ENCODE measurements at regions not wholly inside any gene's neighbourhood (a gene's known extent, or its start where the extent isn't known, plus 50 kb on each side); places are given as distances from the start of the nearest gene placed in this dataset.

GRCh38 chr1:4362314-4363044 lies 291.9 kb upstream of the AJAP1 start:
- DNase-seq (ENCODE audit: low read depth): peak; percentile 10

GRCh38 chr1:4366091-4366490 lies 288.3 kb upstream of the AJAP1 start:
- DNase-seq (ENCODE audit: low read depth): no peak

- DNase-seq (ENCODE audit: low read depth): no peak
Observed at GRCh38 chr1:4367230-4367777, 287.1 kb upstream of the AJAP1 start.

DNA sequence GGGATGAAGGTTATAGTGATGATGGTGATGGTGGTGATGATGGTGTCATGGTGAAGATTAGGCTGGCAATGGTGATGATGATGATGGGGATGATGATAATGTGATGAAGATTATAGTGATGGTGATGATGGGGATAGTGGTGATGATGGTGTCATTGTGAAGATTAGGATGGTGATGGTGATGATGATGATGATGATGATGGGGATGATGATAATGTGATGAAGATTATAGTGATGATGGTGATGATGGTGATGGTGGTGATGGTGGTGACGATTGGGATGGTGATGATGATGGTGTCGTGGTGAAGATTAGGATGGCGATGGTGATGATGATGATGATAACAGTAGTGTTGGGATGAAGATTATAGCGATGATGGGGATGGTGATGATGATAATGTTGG lies 285.1 kb upstream of the AJAP1 start:
- no peak for DNase-seq (ENCODE audit: low read depth)

GRCh38 chr1:4371849-4372248 lies 282.6 kb upstream of the AJAP1 start:
- DNase-seq (ENCODE audit: low read depth): no peak

DNA sequence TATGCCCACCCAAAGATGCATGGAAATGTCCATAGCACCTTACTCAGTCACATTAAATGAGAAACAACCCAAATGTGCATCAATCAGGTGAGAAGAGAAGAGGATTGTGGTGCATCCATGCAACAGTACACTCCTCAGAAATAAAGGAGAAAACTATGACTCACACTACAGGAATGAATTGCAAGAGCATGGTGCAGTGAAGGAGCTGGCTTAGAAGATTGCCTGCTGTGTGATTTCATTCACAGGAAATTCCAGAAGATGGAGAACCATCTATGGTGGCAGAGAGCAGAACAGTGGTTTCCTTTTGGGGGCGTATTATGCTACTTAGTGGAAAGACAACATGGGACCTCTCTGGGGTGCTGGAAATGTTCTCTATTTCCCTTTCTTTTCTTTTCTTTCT lies 278.6 kb upstream of the AJAP1 start:
- peak; percentile 90 for DNase-seq (ENCODE audit: low read depth)

GRCh38 chr1:4379451-4380175 lies 274.8 kb upstream of the AJAP1 start:
- DNase-seq (ENCODE audit: low read depth): peak; percentile 72

GRCh38 chr1:4380564-4381168 lies 273.7 kb upstream of the AJAP1 start:
- peak; percentile 98 for DNase-seq (ENCODE audit: low read depth)

- peak; percentile 33 for DNase-seq (ENCODE audit: low read depth)
Observed at GRCh38 chr1:4393191-4393590, 261.2 kb upstream of the AJAP1 start.

- no peak for DNase-seq (ENCODE audit: low read depth)
Observed at GRCh38 chr1:4394366-4394765, 260.0 kb upstream of the AJAP1 start.

GRCh38 chr1:4395158-4395557 lies 259.3 kb upstream of the AJAP1 start:
- peak; percentile 86 for DNase-seq (ENCODE audit: low read depth)

- no peak for DNase-seq (ENCODE audit: low read depth)
Observed at GRCh38 chr1:4395676-4396075, 258.7 kb upstream of the AJAP1 start.

DNA sequence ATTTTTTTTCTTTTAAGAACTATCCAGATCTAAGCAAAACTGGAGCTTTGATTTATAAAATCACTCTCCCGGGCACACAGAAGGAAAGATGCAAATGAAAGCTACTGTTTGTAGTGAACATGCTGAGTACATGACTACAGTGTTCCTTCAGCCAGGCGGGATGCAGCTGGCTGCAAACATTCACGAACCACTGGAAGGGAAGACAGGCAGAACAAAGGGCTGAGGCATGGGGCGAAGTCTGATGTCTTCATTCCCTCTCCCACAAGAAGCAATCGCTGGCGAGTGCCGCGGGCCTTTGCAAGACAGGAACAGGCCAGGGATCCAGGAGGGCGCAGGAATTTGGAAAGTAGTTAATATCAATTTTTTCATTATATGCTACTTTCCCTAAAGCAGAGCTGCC lies 257.9 kb upstream of the AJAP1 start:
- DNase-seq (ENCODE audit: low read depth): no peak

GRCh38 chr1:4397196-4397595 lies 257.2 kb upstream of the AJAP1 start:
- peak; percentile 55 for DNase-seq (ENCODE audit: low read depth)

GRCh38 chr1:4402032-4402431 lies 252.4 kb upstream of the AJAP1 start:
- no peak for DNase-seq (ENCODE audit: low read depth)

GRCh38 chr1:4404854-4405590 lies 249.4 kb upstream of the AJAP1 start:
- DNase-seq (ENCODE audit: low read depth): no peak

DNA sequence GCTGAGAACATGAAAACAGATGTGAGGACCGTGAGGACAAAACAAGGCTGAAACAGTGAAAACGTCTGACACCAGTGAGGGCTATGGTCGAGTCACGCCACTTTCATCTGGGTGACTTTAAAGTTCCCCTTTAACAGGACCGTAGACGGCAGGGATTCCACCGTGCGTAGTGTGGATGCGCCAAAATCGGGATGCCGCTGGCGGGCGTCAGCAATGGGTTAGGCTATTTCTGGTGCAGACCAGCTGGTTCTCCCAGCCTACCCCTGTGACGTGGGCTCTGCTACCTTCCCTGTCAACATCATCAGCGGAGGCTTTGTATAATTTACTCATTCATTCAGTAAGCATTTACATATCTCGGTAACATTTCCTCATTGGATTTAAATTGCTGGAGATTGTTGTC lies 246.6 kb upstream of the AJAP1 start:
- DNase-seq (ENCODE audit: low read depth): no peak

- DNase-seq (ENCODE audit: low read depth): no peak
Observed at GRCh38 chr1:4408380-4408779, 246.0 kb upstream of the AJAP1 start.

- DNase-seq (ENCODE audit: low read depth): peak; percentile 56
Observed at GRCh38 chr1:4411862-4412261, 242.5 kb upstream of the AJAP1 start.

DNA sequence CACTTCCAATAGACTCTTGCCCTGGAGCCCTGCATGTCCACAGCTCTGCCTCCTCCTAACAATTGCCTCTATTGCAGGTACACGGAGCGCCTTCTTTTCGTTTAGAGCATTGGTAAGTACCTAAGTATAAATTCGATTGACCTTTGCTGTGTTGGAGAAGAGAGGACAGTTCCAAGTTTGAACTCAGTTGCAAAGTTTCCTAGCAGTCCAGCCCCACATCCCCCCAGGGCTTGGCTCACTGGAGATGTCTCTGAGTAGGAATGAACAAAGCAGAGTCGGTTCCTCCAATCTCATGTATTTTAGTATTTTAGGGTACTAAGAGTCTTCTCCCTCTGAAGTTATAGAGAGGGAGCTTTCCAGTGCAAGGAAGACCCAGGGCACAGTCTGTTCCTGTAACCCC lies 238.9 kb upstream of the AJAP1 start:
- DNase-seq (ENCODE audit: low read depth): no peak

- DNase-seq (ENCODE audit: low read depth): no peak
Observed at GRCh38 chr1:4416189-4416588, 238.2 kb upstream of the AJAP1 start.

- DNase-seq (ENCODE audit: low read depth): no peak
Observed at GRCh38 chr1:4418021-4418420, 236.4 kb upstream of the AJAP1 start.

Measured in HT1080 (cell line).